Left lung (tissue), 4 donors: ENCODE measurements at regions not wholly inside any gene's neighbourhood (a gene's known extent, or its start where the extent isn't known, plus 50 kb on each side); places are given as distances from the start of the nearest gene placed in this dataset.
"Not testable (repeated sequence)": the region's sequence is repeated elsewhere in the genome, so short reads cannot be mapped to it uniquely, and the experiment has no call there.

Experiments
- ATAC-seq: fragments of 200-7000 bp; cut with Tn5 transposase; one replicate; pipeline ENCODE4 v1.9.1; 2020; ENCODE audit warnings: moderate library complexity
- DNase-seq, 4 donors: peaks; one replicate each; pipeline ENCODE4 v3.0.0-alpha.2; 2013 to 2020
- H3K27ac ChIP-seq, 2 donors: fragments of 200-600 bp; sonication (generic) in 1 of 2; one replicate each; pipeline versions ENCODE4 v1.5.0 to v1.8.0; 2020 to 2021
- H3K27me3 ChIP-seq, 2 donors: fragments of 200-600 bp; sonication (generic) in 1 of 2; one replicate each; pipeline versions ENCODE4 v1.5.0 to v1.8.0; 2020 to 2021
- H3K36me3 ChIP-seq, 2 donors: fragments of 200-600 bp; sonication (generic) in 1 of 2; one replicate each; pipeline versions ENCODE4 v1.5.0 to v1.8.0; 2020 to 2021
- H3K4me1 ChIP-seq, 2 donors: fragments of 200-600 bp; one replicate each; pipeline ENCODE4 v1.8.0; 2021
- H3K4me3 ChIP-seq, 2 donors: fragments of 200-600 bp; sonication (generic) in 1 of 2; one replicate each; pipeline versions ENCODE4 v1.5.0 to v1.8.0; 2020 to 2021; ENCODE audit warnings: mild to moderate bottlenecking in 1 of 2
- H3K9me3 ChIP-seq, 2 donors: fragments of 200-600 bp; sonication (generic) in 1 of 2; one replicate each; pipeline versions ENCODE4 v1.5.0 to v1.8.0; 2020 to 2021
- CTCF ChIP-seq, 2 donors: fragments of 200-600 bp; sonication (generic) in 1 of 2; IDR thresholded peaks; one replicate each; pipeline versions ENCODE4 v1.5.0 to v1.8.0; 2021; ENCODE audit warnings: antibody characterized with exemption in 2 of 2
- intact Hi-C, 2 donors: fragments of 100-400 bp; cut with DNase I; formaldehyde crosslinking; loops; one replicate each; pipeline versions ENCODE4 v1.11.2 to v1.14.2; 2022
- donor health status: DM: no; HTN: yes; CAD: no.
- donor health status: DM: no; HTN: no; CAD: no.

DNA sequence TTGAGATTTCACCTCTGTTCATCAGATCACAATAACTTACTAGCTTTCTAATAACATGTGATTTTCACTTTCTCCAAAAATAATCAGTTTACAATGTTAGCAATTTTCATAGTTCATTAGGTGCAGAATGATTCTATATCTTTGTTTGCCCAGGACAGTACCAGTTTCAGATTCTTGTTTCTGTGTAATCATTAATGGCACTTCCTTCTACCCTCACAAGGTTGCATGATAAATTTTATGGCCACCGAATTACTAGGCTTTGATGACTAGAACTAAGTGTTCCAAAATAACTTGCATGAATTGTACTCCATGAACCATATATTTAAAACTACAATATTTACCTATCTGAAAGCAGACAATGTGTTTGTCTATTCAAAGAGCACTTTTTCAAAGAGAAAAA is 442.3 kb downstream of the EPHA7 start:
- no peaks in the 10 kb centered on the region for H3K27me3 ChIP-seq
- DNase-seq (no peak), ATAC-seq (no peak)
- no peaks in the 10 kb centered on the region for H3K4me1 ChIP-seq
- no peak overlapping the region for H3K27ac ChIP-seq
- H3K9me3 ChIP-seq: no peaks in the 10 kb centered on the region
- H3K4me3 ChIP-seq: no peak overlapping the region
- intact Hi-C loops: no loop called here
- no peaks in the 10 kb centered on the region for H3K36me3 ChIP-seq
- no peak for TF ChIP-seq CTCF (IDR thresholded peaks at IDR 0.05)

DNA sequence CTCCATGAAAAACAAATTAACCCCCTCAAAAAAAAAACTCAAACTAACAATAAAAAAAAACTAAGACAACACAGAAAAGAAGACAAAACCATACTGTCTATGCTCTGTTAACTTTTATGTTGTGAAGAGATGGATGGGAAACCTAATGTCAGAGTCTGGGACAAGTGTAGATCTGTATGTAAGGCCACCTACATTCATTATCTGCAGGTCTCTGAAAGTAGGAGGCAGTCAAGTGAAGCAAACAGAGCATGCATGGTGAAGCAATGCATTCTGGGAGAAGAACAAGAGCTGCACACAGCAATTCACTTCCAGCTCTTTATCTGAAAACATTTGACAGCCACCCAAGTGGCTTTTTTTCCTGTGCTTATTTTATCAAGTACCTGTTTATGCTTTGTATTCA is 452.0 kb downstream of the EPHA7 start:
- no peak overlapping the region for H3K4me3 ChIP-seq
- intact Hi-C loops: no loop called here
- ATAC-seq (no peak), DNase-seq (no peak)
- no peak overlapping the region for H3K27ac ChIP-seq
- H3K4me1 ChIP-seq: no peaks in the 10 kb centered on the region
- no peak for TF ChIP-seq CTCF (IDR thresholded peaks at IDR 0.05)
- no peaks in the 10 kb centered on the region for H3K9me3 ChIP-seq
- no peaks in the 10 kb centered on the region for H3K27me3 ChIP-seq
- no peaks in the 10 kb centered on the region for H3K36me3 ChIP-seq

GRCh38 chr6:92962846-92963245 is 456.5 kb downstream of the EPHA7 start:
- ATAC-seq (no peak), DNase-seq (no peak)
- no peak for TF ChIP-seq CTCF (IDR thresholded peaks at IDR 0.05)
- intact Hi-C loops: no loop called here
- Histone ChIP-seq H3K36me3 (no peaks in the 10 kb centered on the region), H3K4me3 (no peak overlapping the region), H3K27ac (no peak overlapping the region), H3K27me3 (no peaks in the 10 kb centered on the region), H3K9me3 (peaks cover 0 to 15% of the 10 kb centered on the region in 2 donors), H3K4me1 (no peaks in the 10 kb centered on the region)

- ATAC-seq, intact Hi-C loops, H3K4me3 ChIP-seq, H3K4me1 ChIP-seq, H3K36me3 ChIP-seq, H3K27ac ChIP-seq, H3K9me3 ChIP-seq, H3K27me3 ChIP-seq: not testable (repeated sequence)
- peak in 1 of 4 donors; percentile 48 for DNase-seq
These were observed 467.2 kb downstream of the EPHA7 start for GRCh38 chr6:92952111-92952510.

DNA sequence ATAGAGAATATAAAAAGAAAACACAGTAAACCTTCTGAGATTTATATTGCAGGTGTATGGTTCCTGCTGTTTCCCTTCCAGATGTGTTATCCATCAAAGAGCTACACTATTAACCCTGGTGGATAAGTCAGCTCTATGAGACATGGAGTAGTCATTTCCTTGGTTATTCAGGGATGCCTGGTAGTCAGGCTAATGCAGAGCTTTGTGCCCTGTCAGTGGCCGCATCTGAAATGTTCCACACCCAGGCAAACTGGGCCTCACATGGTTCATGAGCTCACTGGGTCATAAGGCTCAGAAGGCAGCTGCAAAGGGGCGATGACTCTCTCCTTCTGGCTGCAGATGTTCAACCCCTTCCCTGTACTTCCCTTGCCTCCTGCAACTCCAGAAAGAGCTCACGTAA is 473.6 kb downstream of the EPHA7 start:
- Histone ChIP-seq H3K9me3 (no peaks in the 10 kb centered on the region), H3K4me1 (no peaks in the 10 kb centered on the region), H3K27me3 (no peaks in the 10 kb centered on the region), H3K36me3 (no peaks in the 10 kb centered on the region), H3K4me3 (no peak overlapping the region), H3K27ac (no peak overlapping the region)
- ATAC-seq: no peak
- no peak for TF ChIP-seq CTCF (IDR thresholded peaks at IDR 0.05)
- intact Hi-C loops: no loop called here
- no peak for DNase-seq

DNA sequence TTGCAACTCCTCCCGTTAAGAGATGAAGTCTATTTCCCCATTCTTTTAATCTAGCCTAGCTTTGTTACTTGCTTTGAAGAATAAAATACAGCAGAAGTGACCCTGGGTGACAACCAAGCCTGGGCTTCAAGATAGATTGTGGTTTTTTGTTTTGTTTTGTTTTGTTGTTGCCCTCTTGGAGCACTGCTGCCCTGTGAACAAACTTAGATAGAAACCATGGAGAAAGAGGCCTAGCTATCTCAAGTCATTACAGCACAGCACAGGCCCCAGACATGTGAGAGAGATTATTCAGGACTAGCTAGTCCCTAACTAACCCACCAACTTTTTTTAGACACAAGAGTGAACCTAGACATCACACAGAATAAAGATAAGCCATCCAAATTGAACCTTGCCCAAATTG is 475.2 kb downstream of the EPHA7 start:
- no peaks in the 10 kb centered on the region for H3K4me1 ChIP-seq
- no peak overlapping the region for H3K27ac ChIP-seq
- no peak for ATAC-seq
- H3K4me3 ChIP-seq: no peak overlapping the region
- no peak for DNase-seq
- H3K36me3 ChIP-seq: no peaks in the 10 kb centered on the region
- no peaks in the 10 kb centered on the region for H3K9me3 ChIP-seq
- TF ChIP-seq CTCF (IDR thresholded peaks at IDR 0.05): no peak
- intact Hi-C loops: no loop called here
- no peaks in the 10 kb centered on the region for H3K27me3 ChIP-seq
